ENCODE measurements at regions not wholly inside any gene's neighbourhood (a gene's known extent, or its start where the extent isn't known, plus 50 kb on each side); places are given as distances from the start of the nearest gene placed in this dataset.

- Mint-ChIP-seq H3K4me1 (peaks cover 34 to 40% of the 10 kb centered on the region in 2 experiments), H3K4me3 (no peak overlapping the region), H3K9me3 (no peaks in the 10 kb centered on the region; a peak in 1 of 5 replicates), H3K27me3 (ENCODE audit: low read depth) (peaks cover 16% of the 10 kb centered on the region), H3K27ac (no peak overlapping the region; a peak in 1 of 7 replicates), H3K36me3 (ENCODE audit: insufficient read depth in 1 of 3, low read depth in 3 of 3) (no peaks in the 10 kb centered on the region; a peak in 1 of 7 replicates)
- WGBS (ENCODE audit: extremely low coverage, insufficient read length, low lambda C conversion rate): no CpG with 5 or more reads among the region's 4 CpGs
- Histone ChIP-seq H2AFZ (ENCODE audit: low read length) (no peak overlapping the region), H3T11ph (ENCODE audit: low read length) (no peak overlapping the region), H3K9me3 (ENCODE audit: control insufficient read depth, low read depth, low read length) (no peaks in the 10 kb centered on the region), H3K4ac (ENCODE audit: low read depth, low read length) (no peak overlapping the region), H3K79me1 (ENCODE audit: insufficient read depth, low read depth, low read length, poor library complexity, severe bottlenecking) (no peaks in the 10 kb centered on the region), H3K23ac (ENCODE audit: insufficient read length, low read depth, low read length) (no peak overlapping the region), H2AK5ac (ENCODE audit: insufficient read length, low read length) (no peak overlapping the region), H3K14ac (ENCODE audit: insufficient read depth, low read length) (no peak overlapping the region), H4K5ac (ENCODE audit: insufficient read length, low read depth, low read length) (no peak overlapping the region), H2BK120ac (ENCODE audit: low read depth, low read length, poor library complexity, severe bottlenecking) (no peak overlapping the region), H4K8ac (replicated peaks; ENCODE audit: insufficient read length, low read depth, low read length) (no peak overlapping the region), H4K20me1 (ENCODE audit: control insufficient read depth, insufficient read depth, insufficient read length) (no peaks in the 10 kb centered on the region), H2BK12ac (ENCODE audit: insufficient read length, low read depth, low read length) (no peak overlapping the region), H3K79me2 (ENCODE audit: insufficient read depth, low read length) (no peaks in the 10 kb centered on the region), H3K56ac (ENCODE audit: insufficient read length, low read depth, low read length) (no peak overlapping the region), H3K23me2 (ENCODE audit: insufficient read length, low read depth, low read length, poor library complexity, severe bottlenecking) (no peaks in the 10 kb centered on the region), H3K27me3 (ENCODE audit: insufficient read depth, low read length) (no peaks in the 10 kb centered on the region), H2BK20ac (ENCODE audit: low read depth, low read length, poor library complexity, severe bottlenecking) (no peak overlapping the region), H3K9ac (ENCODE audit: extremely low read depth, insufficient read length, low read length) (no peak overlapping the region), H2BK15ac (ENCODE audit: low read depth, low read length) (no peak overlapping the region), H3K4me2 (ENCODE audit: insufficient read depth, insufficient read length, low read length) (no peak overlapping the region), H4K91ac (ENCODE audit: insufficient read length, low read depth, low read length) (no peak overlapping the region), H2BK5ac (ENCODE audit: insufficient read length, low read length) (no peak overlapping the region), H3K18ac (ENCODE audit: insufficient read length, low read depth, low read length) (no peak overlapping the region), H3K27ac (ENCODE audit: insufficient read length, low read depth, low read length) (no peak overlapping the region), H3K4me1 (ENCODE audit: insufficient read depth, low read length) (no peaks in the 10 kb centered on the region)
- no peak for TF ChIP-seq CTCF (conservative IDR thresholded peaks at IDR 0.05)
- no peak for DNase-seq
Observed at GRCh38 chr9:75451045-75451444, 362.7 kb downstream of the OSTF1 start.

Measured in H9 (cell line).